H9 (cell line): ENCODE measurements at regions not wholly inside any gene's neighbourhood (a gene's known extent, or its start where the extent isn't known, plus 50 kb on each side); places are given as distances from the start of the nearest gene placed in this dataset.

Source experiments
- DNase-seq: peaks from one replicate; pipeline ENCODE4 v3.0.0-alpha.2; 2017
- H2AFZ ChIP-seq: one replicate; pipeline ENCODE4 v1.6.1; 2013; ENCODE audit warnings: mild to moderate bottlenecking, low read length, control low read depth, moderate library complexity
- H2AK5ac ChIP-seq: 2 replicates; pipeline ENCODE4 v1.6.1; 2013; ENCODE audit warnings: low read length, control low read depth, mixed read lengths; ENCODE audit not compliant: insufficient read length
- H2BK120ac ChIP-seq: one replicate; pipeline ENCODE4 v1.6.1; 2013; ENCODE audit warnings: low read depth, mild to moderate bottlenecking, low read length, control low read depth, inconsistent platforms; ENCODE audit not compliant: poor library complexity, severe bottlenecking
- H2BK12ac ChIP-seq: 2 replicates; pipeline ENCODE4 v1.6.1; 2013; ENCODE audit warnings: low read length, control low read depth, mixed read lengths, low read depth; ENCODE audit not compliant: insufficient read length
- H2BK15ac ChIP-seq: 2 replicates; pipeline ENCODE4 v1.6.1; 2013; ENCODE audit warnings: low read depth, low read length, control low read depth
- H2BK20ac ChIP-seq: one replicate; pipeline ENCODE4 v1.6.1; 2013; ENCODE audit warnings: low read depth, mild to moderate bottlenecking, low read length, control low read depth, inconsistent platforms; ENCODE audit not compliant: poor library complexity, severe bottlenecking
- H2BK5ac ChIP-seq: 2 replicates; pipeline ENCODE4 v1.6.1; 2013; ENCODE audit warnings: low read length, control low read depth, mixed read lengths; ENCODE audit not compliant: insufficient read length
- H3K14ac ChIP-seq: 2 replicates; pipeline ENCODE4 v1.6.1; 2013; ENCODE audit warnings: low read length, control low read depth; ENCODE audit not compliant: insufficient read depth
- H3K18ac ChIP-seq: 2 replicates; pipeline ENCODE4 v1.6.1; 2013; ENCODE audit warnings: low read depth, mild to moderate bottlenecking, mixed read lengths, low read length, control low read depth; ENCODE audit not compliant: insufficient read length
- H3K23ac ChIP-seq: 2 replicates; pipeline ENCODE4 v1.6.1; 2013; ENCODE audit warnings: low read length, control low read depth, mixed read lengths, low read depth; ENCODE audit not compliant: insufficient read length
- H3K23me2 ChIP-seq: 2 replicates; pipeline ENCODE4 v1.6.1; 2013; ENCODE audit warnings: low read depth, mild to moderate bottlenecking, mixed read lengths, low read length, control low read depth; ENCODE audit not compliant: insufficient read length, poor library complexity, severe bottlenecking
- H3K27ac ChIP-seq: 2 replicates; pipeline ENCODE4 v1.5.1; 2013; ENCODE audit warnings: low read length, control low read depth, mixed read lengths, low read depth; ENCODE audit not compliant: insufficient read length
- H3K27me3 ChIP-seq: 2 replicates; pipeline ENCODE4 v1.6.1; 2013; ENCODE audit warnings: low read length, control low read depth, inconsistent platforms; ENCODE audit not compliant: insufficient read depth
- H3K4ac ChIP-seq: 2 replicates; pipeline ENCODE4 v1.6.1; 2013; ENCODE audit warnings: low read depth, mild to moderate bottlenecking, control low read depth, inconsistent platforms, low read length, moderate library complexity
- H3K4me1 ChIP-seq: 2 replicates; pipeline ENCODE4 v1.6.1; 2013; ENCODE audit warnings: low read length, control low read depth, inconsistent platforms; ENCODE audit not compliant: insufficient read depth
- H3K4me2 ChIP-seq: 2 replicates; pipeline ENCODE4 v1.6.1; 2013; ENCODE audit warnings: low read length, control low read depth, mixed read lengths; ENCODE audit not compliant: insufficient read length, insufficient read depth
- H3K56ac ChIP-seq: 2 replicates; pipeline ENCODE4 v1.6.1; 2013; ENCODE audit warnings: low read depth, mild to moderate bottlenecking, mixed read lengths, low read length, control low read depth; ENCODE audit not compliant: insufficient read length
- H3K79me1 ChIP-seq: 2 replicates; pipeline ENCODE4 v1.6.1; 2013; ENCODE audit warnings: low read depth, mild to moderate bottlenecking, moderate library complexity, low read length, control low read depth, inconsistent platforms; ENCODE audit not compliant: insufficient read depth, poor library complexity, severe bottlenecking
- H3K79me2 ChIP-seq: 2 replicates; pipeline ENCODE4 v1.6.1; 2013; ENCODE audit warnings: low read length, control low read depth, inconsistent platforms; ENCODE audit not compliant: insufficient read depth
- H3K9ac ChIP-seq: 2 replicates; pipeline ENCODE4 v1.6.1; 2013; ENCODE audit warnings: low read length, control low read depth, mixed read lengths; ENCODE audit not compliant: insufficient read length; ENCODE audit errors: extremely low read depth
- H3K9me3 ChIP-seq: one replicate; pipeline ENCODE4 v1.6.1; 2013; ENCODE audit warnings: low read depth, low read length, inconsistent platforms; ENCODE audit not compliant: control insufficient read depth
- H3T11ph ChIP-seq: one replicate; pipeline ENCODE4 v1.6.1; 2013; ENCODE audit warnings: mild to moderate bottlenecking, low read length, control low read depth, inconsistent platforms
- H4K20me1 ChIP-seq: one replicate; pipeline ENCODE4 v1.6.1; 2013; ENCODE audit not compliant: control insufficient read depth, insufficient read length, insufficient read depth
- H4K5ac ChIP-seq: 2 replicates; pipeline ENCODE4 v1.6.1; 2013; ENCODE audit warnings: low read depth, mild to moderate bottlenecking, mixed read lengths, low read length, control low read depth; ENCODE audit not compliant: insufficient read length
- H4K8ac ChIP-seq: replicated peaks from 2 replicates; pipeline ENCODE4 v1.6.1; 2013; ENCODE audit warnings: low read length, control low read depth, mixed read lengths, low read depth; ENCODE audit not compliant: insufficient read length
- H4K91ac ChIP-seq: 2 replicates; pipeline ENCODE4 v1.6.1; 2013; ENCODE audit warnings: low read depth, mild to moderate bottlenecking, moderate library complexity, mixed read lengths, low read length, control low read depth; ENCODE audit not compliant: insufficient read length
- H3K27ac Mint-ChIP-seq, 3 experiments: 2 replicates in 2 of 3; 3 replicates in 1 of 3; pipeline ENCODE4 v1.8.0; 2020 to 2021; ENCODE audit warnings: mixed read lengths in 3 of 3, mild to moderate bottlenecking in 1 of 3, moderate library complexity in 1 of 3
- H3K27me3 Mint-ChIP-seq: 2 replicates; pipeline ENCODE4 v1.8.0; 2021; ENCODE audit warnings: low read depth, mild to moderate bottlenecking, moderate library complexity, mixed read lengths
- H3K36me3 Mint-ChIP-seq, 3 experiments: 2 replicates in 2 of 3; 3 replicates in 1 of 3; pipeline ENCODE4 v1.8.0; 2020 to 2021; ENCODE audit warnings: low read depth in 3 of 3, mixed read lengths in 3 of 3; ENCODE audit not compliant: insufficient read depth in 1 of 3
- H3K4me1 Mint-ChIP-seq, 2 experiments: 2 replicates each; pipeline ENCODE4 v1.8.0; 2020; ENCODE audit warnings: mixed read lengths in 2 of 2
- H3K4me3 Mint-ChIP-seq, 2 experiments: 2 replicates in 1 of 2; 3 replicates in 1 of 2; pipeline ENCODE4 v1.8.0; 2020 to 2021; ENCODE audit warnings: mild to moderate bottlenecking in 2 of 2, mixed read lengths in 2 of 2, moderate library complexity in 1 of 2
- H3K9me3 Mint-ChIP-seq, 2 experiments: 2 replicates in 1 of 2; 3 replicates in 1 of 2; pipeline ENCODE4 v1.8.0; 2020; ENCODE audit warnings: mild to moderate bottlenecking in 2 of 2, mixed read lengths in 2 of 2, moderate library complexity in 1 of 2
- WGBS: extraction: QIAGEN DNeasy Blood & Tissue Kit; methylation state at CpG from one replicate; pipeline ENCODE4 v1.1.7; 2013; ENCODE audit warnings: missing lambda C conversion rate, low lambda C conversion rate, mixed read lengths; ENCODE audit not compliant: insufficient read length; ENCODE audit errors: extremely low coverage; 5-methylcytosine and 5-hydroxymethylcytosine counted together
- TF ChIP-seq, protein P1 (sequence below): fragments of 200-600 bp; sonication (generic); conservative IDR thresholded peaks from 3 replicates; pipeline ENCODE4 v1.8.0; 2021; ENCODE audit warnings: antibody characterized with exemption, mild to moderate bottlenecking

DNA sequence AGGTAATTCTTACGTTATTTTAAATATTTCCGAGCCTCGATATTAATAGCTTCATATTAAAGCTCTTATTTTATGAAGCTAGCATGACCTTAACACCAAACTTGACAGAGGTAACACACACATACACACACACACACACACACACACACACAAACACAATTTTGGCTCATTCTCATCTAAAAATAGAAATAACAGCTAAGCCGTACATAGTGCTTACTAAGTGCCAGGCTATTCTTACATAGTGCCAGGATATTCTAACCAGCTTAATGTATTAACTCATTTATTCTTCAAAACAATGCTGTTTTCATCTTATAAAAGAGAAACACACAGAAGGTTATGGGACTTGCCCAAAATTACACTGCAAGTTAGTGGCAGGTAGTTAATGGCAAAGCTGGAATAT lies 87.0 kb upstream of the BLTP1 start:
- H3K27me3 Mint-ChIP-seq, result no peaks in the 10 kb centered on the region; the same call in 1 of the 2 replicates
- TF ChIP-seq, protein P1, sequence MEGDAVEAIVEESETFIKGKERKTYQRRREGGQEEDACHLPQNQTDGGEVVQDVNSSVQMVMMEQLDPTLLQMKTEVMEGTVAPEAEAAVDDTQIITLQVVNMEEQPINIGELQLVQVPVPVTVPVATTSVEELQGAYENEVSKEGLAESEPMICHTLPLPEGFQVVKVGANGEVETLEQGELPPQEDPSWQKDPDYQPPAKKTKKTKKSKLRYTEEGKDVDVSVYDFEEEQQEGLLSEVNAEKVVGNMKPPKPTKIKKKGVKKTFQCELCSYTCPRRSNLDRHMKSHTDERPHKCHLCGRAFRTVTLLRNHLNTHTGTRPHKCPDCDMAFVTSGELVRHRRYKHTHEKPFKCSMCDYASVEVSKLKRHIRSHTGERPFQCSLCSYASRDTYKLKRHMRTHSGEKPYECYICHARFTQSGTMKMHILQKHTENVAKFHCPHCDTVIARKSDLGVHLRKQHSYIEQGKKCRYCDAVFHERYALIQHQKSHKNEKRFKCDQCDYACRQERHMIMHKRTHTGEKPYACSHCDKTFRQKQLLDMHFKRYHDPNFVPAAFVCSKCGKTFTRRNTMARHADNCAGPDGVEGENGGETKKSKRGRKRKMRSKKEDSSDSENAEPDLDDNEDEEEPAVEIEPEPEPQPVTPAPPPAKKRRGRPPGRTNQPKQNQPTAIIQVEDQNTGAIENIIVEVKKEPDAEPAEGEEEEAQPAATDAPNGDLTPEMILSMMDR, result no peak
- Histone ChIP-seq H3K18ac (no peak overlapping the region), H2BK120ac (no peak overlapping the region), H3K9ac (no peak overlapping the region), H3K56ac (no peak overlapping the region), H3K23me2 (no peaks in the 10 kb centered on the region), H3T11ph (no peak overlapping the region), H4K5ac (no peak overlapping the region), H3K4ac (no peak overlapping the region), H2AFZ (no peak overlapping the region), H4K8ac (no peak overlapping the region), H4K91ac (no peak overlapping the region), H3K27me3 (no peaks in the 10 kb centered on the region), H3K9me3 (no peaks in the 10 kb centered on the region), H3K4me2 (no peak overlapping the region), H3K14ac (no peak overlapping the region), H2AK5ac (no peak overlapping the region), H2BK12ac (no peak overlapping the region), H2BK5ac (no peak overlapping the region), H4K20me1 (no peaks in the 10 kb centered on the region), H3K27ac (no peak overlapping the region), H3K4me1 (no peaks in the 10 kb centered on the region), H2BK15ac (no peak overlapping the region), H3K79me2 (no peaks in the 10 kb centered on the region), H2BK20ac (no peak overlapping the region), H3K79me1 (no peaks in the 10 kb centered on the region), H3K23ac (no peak overlapping the region)
- WGBS, result no CpG with 5 or more reads among the region's 4 CpGs
- no peaks in the 10 kb centered on the region for H3K4me1 Mint-ChIP-seq
- H3K36me3 Mint-ChIP-seq, result no peaks in the 10 kb centered on the region; a peak in 1 of 7 replicates
- H3K4me3 Mint-ChIP-seq, result no peak overlapping the region
- H3K27ac Mint-ChIP-seq, result no peak overlapping the region
- H3K9me3 Mint-ChIP-seq, result no peaks in the 10 kb centered on the region
- no peak for DNase-seq
